ENCODE measurements at regions not wholly inside any gene's neighbourhood (a gene's known extent, or its start where the extent isn't known, plus 50 kb on each side); places are given as distances from the start of the nearest gene placed in this dataset.

- TF ChIP-seq POLR2A (IDR thresholded peaks at IDR 0.05) (no peak), CTCF (IDR thresholded peaks at IDR 0.05) (no peak)
Observed at GRCh38 chr9:8232726-8233125, 433.1 kb upstream of the DMAC1 start.

Data from body of pancreas (tissue), 4 donors.